CD8-positive, alpha-beta memory T cell (primary cell): ENCODE measurements at regions not wholly inside any gene's neighbourhood (a gene's known extent, or its start where the extent isn't known, plus 50 kb on each side); places are given as distances from the start of the nearest gene placed in this dataset.
A peak's percentile ranks its signal among the peaks of the same experiment; 100 is the strongest.

Source experiments
- CTCF ChIA-PET: fragments of 350-600 bp; sonication (Branson Sonifier 250); formaldehyde crosslinking; loops from one replicate; lab custom pipeline; 2021; ENCODE audit warnings: antibody characterized with exemption; lab: Charles Lee
- POLR2A ChIA-PET: fragments of 350-600 bp; sonication (Branson Sonifier 250); formaldehyde crosslinking; loops from one replicate; lab custom pipeline; 2021; ENCODE audit warnings: antibody characterized with exemption; lab: Charles Lee
- DNase-seq, 5 donors: peaks; one replicate each; pipeline versions ENCODE4 v3.0.0 to v3.0.0-alpha.2; 2020 to 2022; ENCODE audit warnings: mixed read lengths in 1 of 5
- H3K27ac ChIP-seq: one replicate; pipeline ENCODE4 v1.7.0; 2013; ENCODE audit warnings: low read depth, mild to moderate bottlenecking, low read length, moderate library complexity
- H3K27me3 ChIP-seq: 2 replicates; pipeline ENCODE4 v1.7.0; 2013; ENCODE audit warnings: low read length, mild to moderate bottlenecking; ENCODE audit not compliant: insufficient read depth, poor library complexity, severe bottlenecking
- H3K36me3 ChIP-seq: 2 replicates; pipeline ENCODE4 v1.7.0; 2013; ENCODE audit warnings: mild to moderate bottlenecking, low read length, moderate library complexity; ENCODE audit not compliant: insufficient read depth
- H3K4me1 ChIP-seq: 2 replicates; pipeline ENCODE4 v1.7.0; 2013; ENCODE audit warnings: mild to moderate bottlenecking, low read length, moderate library complexity; ENCODE audit not compliant: insufficient read depth
- H3K4me3 ChIP-seq: 2 replicates; pipeline ENCODE4 v1.7.0; 2013; ENCODE audit warnings: mild to moderate bottlenecking, low read length
- H3K9me3 ChIP-seq: 2 replicates; pipeline ENCODE4 v1.7.0; 2013; ENCODE audit warnings: mild to moderate bottlenecking, low read length
- H3K27ac Mint-ChIP-seq, 8 donors: one replicate each; pipeline ENCODE4 v1.8.0; 2020 to 2021; ENCODE audit warnings: mixed read lengths in 8 of 8, mild to moderate bottlenecking in 6 of 8, inconsistent platforms in 3 of 8, moderate library complexity in 3 of 8
- H3K27me3 Mint-ChIP-seq, 2 donors: one replicate each; pipeline ENCODE4 v1.8.0; 2020 to 2021; ENCODE audit warnings: mixed read lengths in 2 of 2, mild to moderate bottlenecking in 1 of 2, moderate library complexity in 1 of 2
- H3K36me3 Mint-ChIP-seq, 3 donors: one replicate each; pipeline ENCODE4 v1.8.0; 2020 to 2021; ENCODE audit warnings: mixed read lengths in 3 of 3, inconsistent platforms in 1 of 3, mild to moderate bottlenecking in 1 of 3
- H3K4me1 Mint-ChIP-seq, 3 donors: one replicate each; pipeline ENCODE4 v1.8.0; 2020 to 2021; ENCODE audit warnings: mixed read lengths in 3 of 3, inconsistent platforms in 1 of 3, mild to moderate bottlenecking in 1 of 3
- H3K4me3 Mint-ChIP-seq, 7 donors: one replicate each; pipeline ENCODE4 v1.8.0; 2020 to 2021; ENCODE audit warnings: mixed read lengths in 7 of 7, mild to moderate bottlenecking in 6 of 7, moderate library complexity in 4 of 7, inconsistent platforms in 2 of 7
- H3K9me3 Mint-ChIP-seq, 5 donors: one replicate each; pipeline ENCODE4 v1.8.0; 2020 to 2022; ENCODE audit warnings: mixed read lengths in 5 of 5, mild to moderate bottlenecking in 3 of 5, moderate library complexity in 2 of 5, inconsistent platforms in 1 of 5

DNA sequence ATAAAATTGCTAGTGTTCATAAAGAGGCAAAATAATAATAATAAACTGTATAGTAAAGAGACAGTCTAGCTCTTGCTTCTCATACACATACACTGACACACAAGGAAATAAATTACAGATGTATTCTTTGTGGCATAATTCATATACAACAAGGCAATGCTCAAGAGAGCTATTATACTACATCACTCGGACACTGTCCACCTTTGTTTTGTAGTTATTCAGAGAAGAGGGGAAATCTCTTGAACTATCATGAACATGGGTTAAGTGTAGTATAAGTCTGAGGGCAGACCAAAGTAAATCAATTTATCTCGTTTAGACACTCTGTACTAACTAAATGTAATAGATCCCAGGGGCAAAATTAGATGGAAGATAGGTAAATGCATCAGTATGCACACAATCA, 72.7 kb upstream of the PHIP start:
- Histone ChIP-seq H3K4me3 (no peak overlapping the region), H3K9me3 (no peaks in the 10 kb centered on the region), H3K4me1 (no peaks in the 10 kb centered on the region), H3K27ac (no peak overlapping the region), H3K27me3 (no peaks in the 10 kb centered on the region), H3K36me3 (no peaks in the 10 kb centered on the region)
- Mint-ChIP-seq H3K9me3 (no peaks in the 10 kb centered on the region), H3K4me1 (peaks cover 0 to 2% (median 0%) of the 10 kb centered on the region in 3 donors), H3K27me3 (peaks cover 2 to 3% of the 10 kb centered on the region in 2 donors), H3K27ac (no peak overlapping the region), H3K36me3 (no peaks in the 10 kb centered on the region), H3K4me3 (no peak overlapping the region)
- ChIA-PET POLR2A (no interaction called here), CTCF (no interaction called here)
- DNase-seq, result no peak

DNA sequence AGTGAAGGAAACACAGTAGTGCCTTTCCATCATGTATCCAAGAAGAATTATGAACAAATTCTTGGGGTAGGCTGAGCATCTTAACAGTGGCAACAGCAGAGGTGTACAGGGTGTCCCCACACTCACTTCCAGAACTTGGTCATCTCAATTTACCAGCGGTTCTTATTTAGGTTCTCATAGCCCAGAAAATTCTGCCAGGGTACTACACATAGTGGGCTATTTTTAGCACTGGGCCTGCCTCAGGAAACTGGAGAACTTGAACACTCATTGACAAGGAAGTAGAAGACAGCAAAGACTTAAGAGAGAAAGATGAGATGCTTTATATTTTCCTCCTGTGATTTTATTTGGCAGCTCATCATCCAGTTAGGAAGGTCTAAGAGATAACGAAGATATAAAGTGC, 71.8 kb upstream of the PHIP start:
- CTCF ChIA-PET, result no interaction called here
- no peaks in the 10 kb centered on the region for H3K9me3 ChIP-seq
- no peaks in the 10 kb centered on the region for H3K27me3 ChIP-seq
- Mint-ChIP-seq H3K4me1 (peaks cover 0 to 2% (median 0%) of the 10 kb centered on the region in 3 donors), H3K9me3 (no peaks in the 10 kb centered on the region), H3K36me3 (no peaks in the 10 kb centered on the region), H3K4me3 (no peak overlapping the region), H3K27ac (no peak overlapping the region), H3K27me3 (peaks cover 2 to 3% of the 10 kb centered on the region in 2 donors)
- no peak for DNase-seq
- H3K4me1 ChIP-seq, result no peaks in the 10 kb centered on the region
- H3K36me3 ChIP-seq, result no peaks in the 10 kb centered on the region
- H3K27ac ChIP-seq, result no peak overlapping the region
- POLR2A ChIA-PET, result no interaction called here
- no peak overlapping the region for H3K4me3 ChIP-seq

DNA sequence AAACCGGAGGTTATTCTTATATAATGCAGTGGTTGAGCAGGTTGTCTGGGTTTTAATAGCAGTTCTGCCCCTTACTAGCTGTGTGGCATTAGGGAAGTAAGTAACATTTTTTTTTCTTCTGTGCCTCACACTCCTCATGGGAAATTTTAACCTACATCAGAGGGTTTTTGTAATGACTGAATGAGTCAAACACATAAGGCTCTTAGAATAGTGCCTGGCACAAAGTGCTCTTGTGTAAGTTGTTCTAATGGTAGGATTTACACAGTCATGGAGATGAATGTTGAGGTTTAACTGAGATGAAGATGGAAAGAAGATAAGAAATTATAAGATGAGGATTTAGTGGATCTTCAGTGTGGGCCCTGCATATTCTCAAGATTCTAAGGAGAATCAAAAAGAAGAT, 68.4 kb upstream of the PHIP start:
- Mint-ChIP-seq H3K36me3 (no peaks in the 10 kb centered on the region), H3K4me3 (no peak overlapping the region), H3K27me3 (peaks cover 2 to 4% of the 10 kb centered on the region in 2 donors), H3K4me1 (no peaks in the 10 kb centered on the region), H3K27ac (no peak overlapping the region), H3K9me3 (no peaks in the 10 kb centered on the region)
- CTCF ChIA-PET, result no interaction called here
- no peaks in the 10 kb centered on the region for H3K9me3 ChIP-seq
- no peak for DNase-seq
- POLR2A ChIA-PET, result no interaction called here
- no peaks in the 10 kb centered on the region for H3K4me1 ChIP-seq
- H3K4me3 ChIP-seq, result no peak overlapping the region
- no peaks in the 10 kb centered on the region for H3K27me3 ChIP-seq
- no peaks in the 10 kb centered on the region for H3K36me3 ChIP-seq
- no peak overlapping the region for H3K27ac ChIP-seq

DNA sequence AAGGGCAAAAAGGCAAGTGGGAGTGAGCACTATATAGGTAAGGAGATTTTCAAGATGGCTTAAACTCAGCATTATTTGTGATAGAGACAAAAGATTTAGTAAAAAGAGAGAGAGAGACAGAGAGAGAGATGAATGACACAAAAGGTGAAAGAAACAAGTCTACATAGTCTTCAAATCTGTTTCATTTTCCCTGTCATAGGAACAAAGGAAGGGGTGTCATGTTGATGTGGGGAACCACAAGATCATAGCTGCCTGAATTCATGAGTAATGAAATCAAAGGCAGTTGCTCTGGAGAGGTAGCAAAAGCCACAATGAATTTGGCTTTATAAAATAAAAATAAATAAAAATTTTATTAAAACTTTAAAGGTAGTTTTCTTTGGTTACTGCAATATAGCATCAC, 67.2 kb upstream of the PHIP start:
- Histone ChIP-seq H3K27me3 (no peaks in the 10 kb centered on the region), H3K4me3 (no peak overlapping the region), H3K27ac (no peak overlapping the region), H3K9me3 (no peaks in the 10 kb centered on the region), H3K36me3 (no peaks in the 10 kb centered on the region), H3K4me1 (no peaks in the 10 kb centered on the region)
- no peak for DNase-seq
- no peaks in the 10 kb centered on the region for H3K9me3 Mint-ChIP-seq
- no peak overlapping the region for H3K4me3 Mint-ChIP-seq
- no peaks in the 10 kb centered on the region for H3K4me1 Mint-ChIP-seq
- CTCF ChIA-PET, result no interaction called here
- POLR2A ChIA-PET, result no interaction called here
- H3K27ac Mint-ChIP-seq, result no peak overlapping the region
- H3K27me3 Mint-ChIP-seq, result peaks cover 2 to 4% of the 10 kb centered on the region in 2 donors
- H3K36me3 Mint-ChIP-seq, result no peaks in the 10 kb centered on the region

DNA sequence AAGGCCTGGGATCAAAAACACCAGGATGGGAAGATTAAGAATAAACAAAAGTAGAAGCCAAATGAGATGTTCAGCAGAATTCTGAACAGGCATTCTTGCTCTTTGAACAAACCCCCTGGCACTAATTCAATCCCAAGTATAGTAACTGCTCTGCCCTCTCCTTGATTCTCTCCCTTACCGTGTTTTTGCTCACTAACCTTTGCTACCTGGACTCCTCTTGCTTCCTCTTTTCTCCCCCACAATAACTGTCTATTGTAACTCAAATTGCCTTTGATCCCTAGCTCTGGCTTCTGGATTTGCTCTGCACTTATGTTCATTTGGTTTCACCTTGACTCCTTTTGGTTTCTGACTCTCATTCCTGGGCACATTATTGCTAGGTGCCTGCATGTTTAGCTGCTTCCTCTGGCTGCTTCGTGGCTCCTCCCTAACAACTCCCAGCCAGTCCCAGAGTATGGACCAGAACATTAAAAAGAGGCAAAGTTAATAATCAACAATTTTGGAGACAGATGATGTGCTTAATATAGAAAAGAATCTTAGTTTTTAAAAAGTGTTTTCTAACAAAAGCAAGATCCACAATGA, 65.4 kb upstream of the PHIP start:
- H3K27me3 Mint-ChIP-seq, result peaks cover 2 to 4% of the 10 kb centered on the region in 2 donors
- ChIA-PET CTCF (no interaction called here), POLR2A (no interaction called here)
- H3K4me1 Mint-ChIP-seq, result no peaks in the 10 kb centered on the region
- no peak for DNase-seq
- no peaks in the 10 kb centered on the region for H3K4me1 ChIP-seq
- H3K4me3 ChIP-seq, result no peak overlapping the region
- H3K27me3 ChIP-seq, result no peaks in the 10 kb centered on the region
- no peak overlapping the region for H3K4me3 Mint-ChIP-seq
- no peaks in the 10 kb centered on the region for H3K36me3 ChIP-seq
- no peaks in the 10 kb centered on the region for H3K9me3 ChIP-seq
- H3K36me3 Mint-ChIP-seq, result no peaks in the 10 kb centered on the region
- peak overlapping the region in 1 of 8 donors; percentile 52 for H3K27ac Mint-ChIP-seq
- no peak overlapping the region for H3K27ac ChIP-seq
- H3K9me3 Mint-ChIP-seq, result no peaks in the 10 kb centered on the region

DNA sequence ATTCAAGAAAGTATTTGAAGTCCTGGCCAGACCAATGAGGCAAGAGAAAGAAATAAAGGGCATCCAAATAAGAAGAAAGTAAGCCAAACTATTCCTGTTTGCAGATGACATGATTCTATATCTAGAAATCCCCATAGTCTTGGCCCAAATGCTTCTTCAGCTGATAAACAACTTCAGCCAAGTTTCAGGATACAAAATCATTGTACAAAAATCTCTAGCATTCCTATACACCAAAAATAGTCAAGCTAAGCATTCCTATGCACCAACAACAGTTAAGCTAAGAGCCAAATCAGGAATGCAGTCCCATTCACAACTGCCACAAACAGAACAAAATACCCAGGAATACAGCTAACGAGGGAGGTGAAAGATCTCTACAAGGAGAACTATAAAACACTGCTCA, 60.1 kb upstream of the PHIP start:
- H3K27me3 Mint-ChIP-seq, result peaks cover 14 to 27% of the 10 kb centered on the region in 2 donors
- CTCF ChIA-PET, result no interaction called here
- H3K4me1 ChIP-seq, result no peaks in the 10 kb centered on the region
- H3K9me3 Mint-ChIP-seq, result peaks cover 15 to 36% (median 23%) of the 10 kb centered on the region in 5 donors
- H3K4me3 ChIP-seq, result no peak overlapping the region
- no peaks in the 10 kb centered on the region for H3K9me3 ChIP-seq
- no peaks in the 10 kb centered on the region for H3K36me3 ChIP-seq
- H3K4me3 Mint-ChIP-seq, result no peak overlapping the region
- no peaks in the 10 kb centered on the region for H3K4me1 Mint-ChIP-seq
- H3K27ac ChIP-seq, result no peak overlapping the region
- no peak overlapping the region for H3K27ac Mint-ChIP-seq
- POLR2A ChIA-PET, result no interaction called here
- H3K36me3 Mint-ChIP-seq, result peaks cover 0 to 5% (median 2%) of the 10 kb centered on the region in 3 donors
- H3K27me3 ChIP-seq, result no peaks in the 10 kb centered on the region
- DNase-seq, result no peak

DNA sequence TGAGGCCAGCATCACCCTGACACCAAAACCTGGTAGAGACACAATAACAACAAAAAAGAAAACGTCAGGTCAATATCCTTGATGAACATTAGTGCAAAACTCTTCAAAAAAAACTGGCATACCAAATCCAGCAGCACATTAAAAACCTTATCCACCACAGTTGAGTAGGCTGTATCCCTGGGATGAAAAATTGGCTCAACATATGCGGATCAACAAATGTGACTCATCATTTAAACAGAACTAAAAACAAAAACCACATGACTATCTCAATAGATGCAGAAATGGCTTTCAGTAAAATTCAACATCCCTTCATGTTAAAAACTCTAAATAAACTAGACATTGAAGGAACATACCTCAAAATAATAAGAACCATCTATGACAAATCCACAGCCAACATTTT, 59.6 kb upstream of the PHIP start:
- no peak overlapping the region for H3K27ac ChIP-seq
- Mint-ChIP-seq H3K4me3 (no peak overlapping the region), H3K27ac (no peak overlapping the region), H3K4me1 (no peaks in the 10 kb centered on the region), H3K9me3 (peaks cover 15 to 37% (median 23%) of the 10 kb centered on the region in 5 donors), H3K27me3 (peaks cover 16 to 28% of the 10 kb centered on the region in 2 donors), H3K36me3 (peaks cover 0 to 5% (median 2%) of the 10 kb centered on the region in 3 donors)
- no peaks in the 10 kb centered on the region for H3K4me1 ChIP-seq
- ChIA-PET CTCF (no interaction called here), POLR2A (no interaction called here)
- H3K36me3 ChIP-seq, result no peaks in the 10 kb centered on the region
- DNase-seq, result no peak
- no peak overlapping the region for H3K4me3 ChIP-seq
- no peaks in the 10 kb centered on the region for H3K27me3 ChIP-seq
- H3K9me3 ChIP-seq, result no peaks in the 10 kb centered on the region

DNA sequence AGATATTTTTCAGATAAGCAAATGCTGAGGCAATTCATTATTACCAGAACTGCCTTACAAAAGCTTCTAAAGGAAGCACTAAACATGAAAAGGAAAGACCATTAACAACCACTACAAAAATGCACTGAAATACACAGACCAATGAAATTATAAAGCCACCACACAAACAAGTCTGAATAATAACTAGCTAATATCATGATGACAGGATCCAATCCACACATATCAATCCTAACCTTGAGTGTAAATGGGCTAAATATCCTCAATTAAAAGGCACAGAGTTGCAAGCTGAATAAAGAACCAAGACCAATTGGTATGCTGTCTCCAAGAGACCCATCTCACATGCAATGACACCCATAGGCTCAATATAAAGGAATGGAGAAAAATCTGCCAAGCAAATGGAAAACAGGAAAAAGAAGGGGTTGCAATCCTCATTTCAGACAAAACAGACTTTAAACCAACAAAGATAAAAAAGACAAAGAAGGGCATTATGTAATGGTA, 58.0 kb upstream of the PHIP start:
- no peak overlapping the region for H3K27ac Mint-ChIP-seq
- Histone ChIP-seq H3K27ac (no peak overlapping the region), H3K4me3 (no peak overlapping the region), H3K36me3 (no peaks in the 10 kb centered on the region), H3K27me3 (no peaks in the 10 kb centered on the region), H3K4me1 (no peaks in the 10 kb centered on the region), H3K9me3 (no peaks in the 10 kb centered on the region)
- peaks cover 24 to 40% of the 10 kb centered on the region in 2 donors for H3K27me3 Mint-ChIP-seq
- peaks cover 0 to 5% (median 2%) of the 10 kb centered on the region in 3 donors for H3K36me3 Mint-ChIP-seq
- ChIA-PET CTCF (no interaction called here), POLR2A (no interaction called here)
- no peak overlapping the region for H3K4me3 Mint-ChIP-seq
- DNase-seq, result no peak
- no peaks in the 10 kb centered on the region for H3K4me1 Mint-ChIP-seq
- H3K9me3 Mint-ChIP-seq, result peaks cover 17 to 37% (median 24%) of the 10 kb centered on the region in 5 donors
